ENCODE measurements at regions not wholly inside any gene's neighbourhood (a gene's known extent, or its start where the extent isn't known, plus 50 kb on each side); places are given as distances from the start of the nearest gene placed in this dataset.

GRCh38 chr10:31099664-31100063, 68.0 kb upstream of the ZNF438 start:
- TF ChIP-seq CTCF (IDR thresholded peaks at IDR 0.05; ENCODE audit: low read depth, low read length) (no peak), MAX (IDR thresholded peaks at IDR 0.05; ENCODE audit: low read depth, low read length) (no peak)

Data from NB4 (cell line).